NCI-H226 (cell line): ENCODE measurements at regions not wholly inside any gene's neighbourhood (a gene's known extent, or its start where the extent isn't known, plus 50 kb on each side); places are given as distances from the start of the nearest gene placed in this dataset.

ENCODE experiments used
- DNase-seq: peaks from one replicate; pipeline ENCODE4 v3.0.0-alpha.2; 2015

GRCh38 chr1:178607718-178608408, 95.0 kb downstream of the TEX35 start:
- peak; percentile 49 for DNase-seq

DNA sequence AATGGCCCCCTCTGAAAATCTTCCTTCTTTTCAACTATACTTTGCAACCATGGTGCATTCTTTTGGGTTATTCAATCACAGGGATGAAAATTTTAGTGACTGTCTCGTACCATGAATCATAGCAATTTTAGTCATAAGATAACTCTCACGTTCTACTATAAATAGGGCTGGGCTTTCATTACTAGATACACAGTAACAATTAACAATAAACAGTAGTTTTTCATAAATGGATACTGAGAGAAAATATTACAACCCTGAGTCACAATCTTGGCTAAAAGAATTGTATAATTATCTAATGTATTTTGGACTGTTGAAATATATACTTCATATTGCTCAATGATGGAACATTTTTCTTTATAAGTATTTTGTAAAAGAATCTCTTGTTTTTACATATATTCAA, 96.1 kb downstream of the TEX35 start:
- peak; percentile 69 for DNase-seq

- DNase-seq, result peak; percentile 98
Measured at GRCh38 chr1:178610690-178611410, 97.9 kb downstream of the TEX35 start.

DNA sequence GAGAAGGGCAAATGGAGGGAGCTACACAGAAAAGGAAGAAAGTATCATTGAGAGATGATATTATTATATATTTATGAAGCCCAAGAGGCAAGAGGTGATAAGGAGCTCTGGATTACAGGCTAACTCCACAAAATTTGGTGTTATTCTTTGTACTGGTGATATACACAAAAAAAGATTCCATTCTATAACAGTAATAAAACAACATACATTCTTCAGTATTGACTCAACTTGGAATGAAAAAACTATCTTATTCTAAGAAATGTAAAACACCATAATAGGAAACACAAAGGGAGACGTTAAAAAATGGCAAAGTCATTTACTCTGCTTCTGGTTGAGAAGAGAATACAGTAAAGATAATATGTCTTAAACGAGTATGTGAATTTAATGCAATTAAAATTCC, 99.4 kb downstream of the TEX35 start:
- peak; percentile 70 for DNase-seq

GRCh38 chr1:178613271-178613945, 100.5 kb downstream of the TEX35 start:
- no peak for DNase-seq

DNA sequence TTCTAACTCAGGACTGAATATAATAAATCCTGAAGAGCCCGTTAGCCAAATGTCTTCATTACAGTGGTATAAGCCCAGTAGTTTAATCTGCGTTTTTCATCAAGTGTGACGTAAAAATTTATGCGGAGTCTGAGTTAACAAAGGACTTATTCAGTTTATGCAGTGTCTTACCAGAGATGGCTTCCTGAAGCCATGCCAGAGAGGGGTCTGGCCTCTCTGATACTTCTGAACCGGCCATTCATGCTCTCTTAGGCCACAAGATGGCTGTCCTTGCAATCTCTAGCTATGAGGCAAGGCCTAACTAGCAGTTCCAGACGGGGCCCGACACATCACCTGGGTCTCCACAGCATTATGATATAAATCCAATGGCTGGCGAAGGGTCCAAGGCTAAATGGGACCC, 101.4 kb downstream of the TEX35 start:
- DNase-seq, result no peak

- DNase-seq, result no peak
Measured at GRCh38 chr1:178619042-178619927, 105.8 kb upstream of the RALGPS2 start.

DNA sequence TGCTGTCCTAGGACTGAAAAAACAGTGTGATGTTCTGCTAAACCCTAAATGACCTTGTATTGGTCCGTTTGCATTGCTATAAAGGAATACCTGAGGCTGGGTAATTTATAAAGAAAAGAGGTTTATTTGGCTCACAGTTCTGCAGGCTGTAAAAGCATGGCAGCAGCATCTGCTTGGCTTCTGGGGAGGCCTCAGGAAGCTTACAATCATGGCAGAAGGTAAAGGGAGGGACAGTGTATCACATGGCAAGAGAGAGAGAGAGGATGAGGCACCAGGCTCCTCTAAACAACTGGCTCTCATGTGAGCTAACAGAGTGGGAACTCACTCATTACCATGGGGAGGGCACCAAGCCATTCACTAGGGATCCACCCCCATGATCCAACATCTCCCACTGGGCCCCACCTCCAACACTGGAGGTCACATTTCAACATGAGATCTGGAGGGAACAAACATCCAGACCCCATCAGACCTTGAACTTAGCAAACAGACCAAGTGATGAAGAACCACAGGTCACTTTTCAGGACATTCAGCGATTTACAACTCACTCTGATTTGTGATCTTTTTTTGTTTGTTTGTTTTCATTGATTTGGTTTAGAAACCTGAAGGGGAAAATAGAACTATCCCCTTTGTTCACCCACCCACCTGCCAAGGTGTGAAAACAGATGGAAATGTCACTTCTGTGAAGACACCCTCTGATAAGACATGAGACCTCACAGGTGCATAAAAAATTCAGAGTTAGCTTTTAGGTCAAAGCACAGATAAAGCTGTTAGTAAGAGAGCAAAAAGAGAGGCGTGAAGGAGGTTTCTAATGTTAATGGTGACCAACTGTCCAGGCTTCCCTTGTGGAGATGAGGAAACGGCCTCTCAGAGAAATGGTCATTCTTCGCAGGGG, 104.2 kb upstream of the RALGPS2 start:
- DNase-seq, result no peak

- DNase-seq, result no peak
Measured at GRCh38 chr1:178621822-178622221, 103.2 kb upstream of the RALGPS2 start.

DNA sequence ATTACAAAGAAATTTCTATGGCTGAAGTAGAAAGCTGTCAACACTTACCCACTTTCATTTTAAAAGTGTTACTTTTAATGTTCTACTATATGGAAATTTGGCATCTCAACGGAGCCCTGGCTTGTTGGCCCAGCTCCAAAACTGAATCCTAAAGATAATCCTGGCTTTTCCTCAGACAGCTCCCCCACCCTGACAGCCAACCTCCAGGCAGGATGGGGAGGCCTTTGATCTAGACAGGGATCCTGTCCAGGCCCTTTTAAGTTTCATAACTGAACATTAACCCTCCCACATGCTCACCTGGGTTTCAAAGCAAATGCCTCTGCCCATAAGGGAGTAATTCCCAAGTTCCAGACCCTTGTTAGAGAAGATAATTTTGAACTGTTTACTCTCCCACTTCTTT, 99.3 kb upstream of the RALGPS2 start:
- DNase-seq, result peak; percentile 61

GRCh38 chr1:178627037-178627436, 98.0 kb upstream of the RALGPS2 start:
- no peak for DNase-seq

DNA sequence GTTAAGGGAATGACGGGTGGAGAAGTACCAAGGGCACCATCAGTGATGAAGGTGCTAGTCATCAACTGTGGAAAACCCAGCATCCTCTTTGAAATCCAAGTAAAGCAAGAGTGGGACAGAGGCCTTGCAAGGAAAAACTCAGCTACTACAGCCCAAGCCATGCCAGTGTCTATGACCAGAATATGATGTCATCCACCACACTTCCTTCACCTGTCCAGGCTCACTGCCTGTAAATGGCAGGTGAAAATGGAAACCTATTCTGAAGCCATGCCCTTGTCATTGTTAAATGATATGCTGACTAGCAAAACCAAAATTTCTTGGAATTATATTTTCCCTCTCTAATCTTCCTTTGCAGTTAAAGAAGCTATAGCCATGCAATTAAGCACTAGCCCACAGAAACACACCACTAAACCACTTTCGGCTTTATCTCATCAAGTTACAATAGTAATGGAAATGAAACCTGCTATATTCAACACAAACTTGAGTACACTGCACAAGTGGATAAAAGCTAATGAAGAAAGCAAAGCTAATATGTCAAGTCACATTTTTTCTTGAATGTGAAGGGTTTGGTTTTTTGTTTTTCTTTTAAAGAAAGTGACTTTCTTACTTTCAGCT, 96.3 kb upstream of the RALGPS2 start:
- no peak for DNase-seq

- DNase-seq, result peak; percentile 87
Measured at GRCh38 chr1:178629252-178630154, 95.5 kb upstream of the RALGPS2 start.

DNA sequence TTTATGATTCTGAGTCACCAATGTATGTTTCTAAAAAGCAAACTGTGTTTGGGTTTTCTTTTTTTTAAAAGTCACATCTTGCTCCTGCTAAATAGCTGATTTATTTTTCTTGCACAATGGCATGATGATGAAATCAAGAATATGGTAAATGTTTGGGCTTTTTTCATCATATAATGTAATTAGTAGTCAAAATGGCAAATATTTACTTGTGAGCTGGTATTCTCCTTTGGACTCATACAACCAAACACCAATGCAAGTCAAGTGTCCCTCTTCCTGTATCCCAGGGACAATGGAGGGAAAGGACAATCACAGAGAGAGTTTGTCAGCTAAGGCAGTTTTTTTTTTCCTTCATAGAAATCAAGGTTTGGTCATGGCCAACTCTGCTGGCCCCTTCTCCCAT, 94.6 kb upstream of the RALGPS2 start:
- DNase-seq, result no peak

GRCh38 chr1:178632653-178633052, 92.4 kb upstream of the RALGPS2 start:
- no peak for DNase-seq

DNA sequence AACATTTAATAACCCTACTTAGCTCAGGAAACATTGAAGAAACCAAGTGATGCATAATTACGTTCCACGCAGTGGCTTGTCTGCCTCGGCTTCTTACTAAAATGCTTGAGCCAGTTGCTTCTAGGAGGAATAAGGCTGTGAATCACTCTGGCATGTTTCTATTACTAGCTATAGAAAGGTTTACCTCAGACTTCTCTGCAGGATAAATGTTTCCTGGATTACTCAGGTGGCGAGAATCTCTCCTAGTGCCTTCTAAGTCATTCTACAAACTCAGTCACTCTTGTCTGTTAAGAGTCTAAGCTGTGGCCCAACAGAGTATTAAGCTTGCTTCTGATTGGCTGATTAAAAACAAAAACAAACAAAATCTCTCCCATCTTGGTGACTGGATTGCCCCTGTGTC, 92.0 kb upstream of the RALGPS2 start:
- peak; percentile 94 for DNase-seq

GRCh38 chr1:178634445-178634844, 90.6 kb upstream of the RALGPS2 start:
- peak; percentile 23 for DNase-seq

DNA sequence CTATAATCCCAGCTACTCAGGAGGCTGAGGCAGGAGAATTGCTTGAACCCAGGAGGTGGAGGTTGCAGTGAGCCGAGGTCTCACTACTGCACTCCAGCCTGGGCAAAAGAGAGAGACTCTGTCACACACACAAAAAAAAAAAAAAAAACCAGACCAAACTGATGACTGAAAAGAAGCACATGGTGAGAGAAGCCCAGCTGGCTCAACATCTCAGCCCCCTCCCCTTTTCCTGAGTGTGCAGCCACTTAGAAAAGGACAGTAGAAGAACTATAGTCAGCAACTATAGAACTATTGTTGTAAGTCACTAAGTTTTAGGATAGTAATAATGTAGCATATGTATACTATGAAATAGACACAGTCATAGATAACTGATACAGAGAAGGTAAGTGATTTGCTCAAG, 87.2 kb upstream of the RALGPS2 start:
- no peak for DNase-seq

DNA sequence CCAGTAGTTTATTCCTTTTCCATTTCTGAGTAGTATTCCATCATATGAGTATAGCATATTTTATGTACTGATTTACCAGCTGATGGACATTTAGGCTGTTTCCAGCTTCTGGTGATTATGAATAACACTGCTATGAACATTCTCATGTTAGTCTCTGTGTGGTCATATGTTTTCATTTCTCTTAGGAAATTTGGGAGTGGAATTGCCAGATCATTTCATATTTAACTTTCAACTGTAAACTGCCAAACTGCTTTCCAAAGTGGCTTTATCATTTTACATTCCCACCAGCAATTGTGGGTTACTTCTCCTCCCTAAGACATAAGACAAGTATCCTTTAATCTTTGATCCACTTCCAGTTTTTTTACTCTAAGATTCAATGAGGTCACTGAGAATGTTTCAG, 85.7 kb upstream of the RALGPS2 start:
- DNase-seq, result no peak

GRCh38 chr1:178642282-178642681, 82.8 kb upstream of the RALGPS2 start:
- no peak for DNase-seq
